WTC11 (cell line): ENCODE measurements at regions not wholly inside any gene's neighbourhood (a gene's known extent, or its start where the extent isn't known, plus 50 kb on each side); places are given as distances from the start of the nearest gene placed in this dataset.

Source experiments
- ATAC-seq: fragments of 200-7000 bp; cut with Tn5 transposase; 2 replicates; pipeline ENCODE4 v1.10.0; 2021; ENCODE audit warnings: mild to moderate bottlenecking, moderate library complexity
- CTCF ChIA-PET: fragments of 300-600 bp; sonication (Branson Sonifier 250); formaldehyde crosslinking; loops from one replicate; lab custom pipeline; 2021; ENCODE audit warnings: antibody characterized with exemption; lab: Charles Lee
- POLR2A ChIA-PET: fragments of 350-600 bp; sonication (Branson Sonifier 250); formaldehyde crosslinking; loops from one replicate; lab custom pipeline; 2021; ENCODE audit warnings: antibody characterized with exemption; lab: Charles Lee
- DNase-seq: peaks from one replicate; pipeline ENCODE4 v3.0.0; 2021; ENCODE audit warnings: low spot score
- H3K27ac Mint-ChIP-seq: 2 replicates; pipeline ENCODE4 v1.8.0; 2021; ENCODE audit warnings: mixed read lengths
- H3K27me3 Mint-ChIP-seq: 2 replicates; pipeline ENCODE4 v1.8.0; 2021; ENCODE audit warnings: low read depth, mild to moderate bottlenecking, moderate library complexity, mixed read lengths
- H3K36me3 Mint-ChIP-seq: 2 replicates; pipeline ENCODE4 v1.8.0; 2021; ENCODE audit warnings: mixed read lengths
- H3K4me1 Mint-ChIP-seq: 2 replicates; pipeline ENCODE4 v1.8.0; 2022; ENCODE audit warnings: mixed read lengths
- H3K4me3 Mint-ChIP-seq: 2 replicates; pipeline ENCODE4 v1.8.0; 2021; ENCODE audit warnings: mild to moderate bottlenecking, moderate library complexity, mixed read lengths
- H3K9me3 Mint-ChIP-seq: 2 replicates; pipeline ENCODE4 v1.8.0; 2021; ENCODE audit warnings: mixed read lengths
- EMX1 ChIP-seq: fragments of 250-450 bp; sonication (Bioruptor Pico); IDR thresholded peaks from 2 replicates; pipeline ENCODE4 v1.8.0; 2021; ENCODE audit warnings: mild to moderate bottlenecking
- ESRRA ChIP-seq: sonication (generic); formaldehyde crosslinking; IDR thresholded peaks from 2 replicates; pipeline ENCODE4 v1.8.1; 2022; ENCODE audit warnings: mild to moderate bottlenecking, missing genetic modification reagents, borderline replicate concordance
- ETV6 ChIP-seq: sonication (generic); formaldehyde crosslinking; IDR thresholded peaks from 2 replicates; pipeline ENCODE4 v1.8.1; 2022; ENCODE audit warnings: mild to moderate bottlenecking, missing genetic modification reagents
- GTF2I ChIP-seq: fragments of 250-450 bp; sonication (Bioruptor Pico); conservative IDR thresholded peaks from 2 replicates; pipeline ENCODE4 v1.4.0; 2021; ENCODE audit warnings: mild to moderate bottlenecking
- HMGA2 ChIP-seq: fragments of 250-450 bp; sonication (Bioruptor Pico); IDR thresholded peaks from 2 replicates; pipeline ENCODE4 v1.4.0; 2021; ENCODE audit warnings: mild to moderate bottlenecking, moderate library complexity
- NFE2L1 ChIP-seq: sonication (generic); formaldehyde crosslinking; IDR thresholded peaks from 2 replicates; pipeline ENCODE4 v1.8.1; 2023; ENCODE audit warnings: missing genetic modification reagents
- RELA ChIP-seq: sonication (generic); formaldehyde crosslinking; IDR thresholded peaks from 2 replicates; pipeline ENCODE4 v1.8.1; 2022; ENCODE audit warnings: missing genetic modification reagents, mild to moderate bottlenecking, borderline replicate concordance
- RORB ChIP-seq: fragments of 250-450 bp; sonication (Bioruptor Pico); IDR thresholded peaks from 2 replicates; pipeline ENCODE4 v1.9.0; 2021; ENCODE audit warnings: mild to moderate bottlenecking
- TCF7 ChIP-seq: sonication (generic); formaldehyde crosslinking; IDR thresholded peaks from 2 replicates; pipeline ENCODE4 v1.8.0; 2022; ENCODE audit warnings: mild to moderate bottlenecking, low read depth, missing genetic modification reagents, moderate library complexity
- TEAD1 ChIP-seq: sonication (generic); formaldehyde crosslinking; IDR thresholded peaks from 2 replicates; pipeline ENCODE4 v1.8.0; 2022; ENCODE audit warnings: mild to moderate bottlenecking, missing genetic modification reagents
- ZNF219 ChIP-seq: sonication (generic); formaldehyde crosslinking; IDR thresholded peaks from 2 replicates; pipeline ENCODE4 v1.8.0; 2023; ENCODE audit warnings: missing genetic modification reagents, mild to moderate bottlenecking, borderline replicate concordance
- ZNF232 ChIP-seq: sonication (generic); formaldehyde crosslinking; IDR thresholded peaks from 2 replicates; pipeline ENCODE4 v1.8.0; 2022; ENCODE audit warnings: mild to moderate bottlenecking, missing genetic modification reagents
- ZNF263 ChIP-seq: sonication (generic); formaldehyde crosslinking; IDR thresholded peaks from 2 replicates; pipeline ENCODE4 v1.8.1; 2022; ENCODE audit warnings: low read depth, mild to moderate bottlenecking, moderate library complexity, missing genetic modification reagents
- ZNF416 ChIP-seq: fragments of 250-450 bp; sonication (Bioruptor Pico); IDR thresholded peaks from 2 replicates; pipeline ENCODE4 v1.9.0; 2021; ENCODE audit warnings: mild to moderate bottlenecking, inconsistent platforms
- ZNF423 ChIP-seq: fragments of 250-450 bp; sonication (Bioruptor Pico); IDR thresholded peaks from 2 replicates; pipeline ENCODE4 v2.1.2; 2022; ENCODE audit warnings: mild to moderate bottlenecking, moderate library complexity
- TF ChIP-seq, protein P1 (sequence below): sonication (generic); formaldehyde crosslinking; IDR thresholded peaks from 2 replicates; pipeline ENCODE4 v1.8.1; 2023; ENCODE audit warnings: mild to moderate bottlenecking, missing genetic modification reagents, moderate library complexity
- TF ChIP-seq, protein P2 (sequence below): sonication (generic); formaldehyde crosslinking; IDR thresholded peaks from 2 replicates; pipeline ENCODE4 v1.8.0; 2022; ENCODE audit warnings: missing genetic modification reagents
- TF ChIP-seq, protein P3 (sequence below): sonication (generic); formaldehyde crosslinking; IDR thresholded peaks from 2 replicates; pipeline ENCODE4 v1.8.0; 2022; ENCODE audit warnings: mild to moderate bottlenecking, missing genetic modification reagents
- TF ChIP-seq, protein P4 (sequence below): sonication (generic); formaldehyde crosslinking; IDR thresholded peaks from 2 replicates; pipeline ENCODE4 v1.8.0; 2023; ENCODE audit warnings: missing genetic modification reagents, mild to moderate bottlenecking, borderline replicate concordance
- TF ChIP-seq, protein P5 (sequence below): sonication (generic); formaldehyde crosslinking; IDR thresholded peaks from 2 replicates; pipeline ENCODE4 v1.8.0; 2023; ENCODE audit warnings: mild to moderate bottlenecking, missing genetic modification reagents

DNA sequence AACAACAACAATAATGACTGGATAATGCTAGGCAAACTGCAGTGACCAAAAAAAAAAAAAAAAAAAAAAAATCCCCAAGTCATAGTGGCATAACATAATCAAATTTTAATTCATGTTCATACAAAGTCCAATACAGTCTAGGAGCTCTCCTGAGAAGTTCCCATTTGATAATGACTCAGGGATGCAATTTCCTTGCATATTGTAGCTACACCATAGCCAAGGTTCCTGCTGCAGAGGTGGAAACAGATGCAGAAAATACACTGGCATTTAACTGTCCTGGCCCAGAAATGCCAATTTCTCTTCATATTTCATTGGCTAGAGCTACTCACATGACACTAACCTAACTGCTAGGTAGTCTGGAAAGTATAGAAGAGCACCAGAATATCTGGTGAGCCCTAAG lies 72.2 kb upstream of the SLC12A2 start (continued):
- TF ChIP-seq HMGA2 (CRISPR knock-in tag) (no peak), TEAD1 (no peak), ZNF219 (CRISPR knock-in tag) (no peak), RELA (CRISPR knock-in tag) (no peak)
- TF ChIP-seq, protein P1, sequence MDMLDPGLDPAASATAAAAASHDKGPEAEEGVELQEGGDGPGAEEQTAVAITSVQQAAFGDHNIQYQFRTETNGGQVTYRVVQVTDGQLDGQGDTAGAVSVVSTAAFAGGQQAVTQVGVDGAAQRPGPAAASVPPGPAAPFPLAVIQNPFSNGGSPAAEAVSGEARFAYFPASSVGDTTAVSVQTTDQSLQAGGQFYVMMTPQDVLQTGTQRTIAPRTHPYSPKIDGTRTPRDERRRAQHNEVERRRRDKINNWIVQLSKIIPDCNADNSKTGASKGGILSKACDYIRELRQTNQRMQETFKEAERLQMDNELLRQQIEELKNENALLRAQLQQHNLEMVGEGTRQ (CRISPR knock-in tag), result no peak
- TF ChIP-seq, protein P2, sequence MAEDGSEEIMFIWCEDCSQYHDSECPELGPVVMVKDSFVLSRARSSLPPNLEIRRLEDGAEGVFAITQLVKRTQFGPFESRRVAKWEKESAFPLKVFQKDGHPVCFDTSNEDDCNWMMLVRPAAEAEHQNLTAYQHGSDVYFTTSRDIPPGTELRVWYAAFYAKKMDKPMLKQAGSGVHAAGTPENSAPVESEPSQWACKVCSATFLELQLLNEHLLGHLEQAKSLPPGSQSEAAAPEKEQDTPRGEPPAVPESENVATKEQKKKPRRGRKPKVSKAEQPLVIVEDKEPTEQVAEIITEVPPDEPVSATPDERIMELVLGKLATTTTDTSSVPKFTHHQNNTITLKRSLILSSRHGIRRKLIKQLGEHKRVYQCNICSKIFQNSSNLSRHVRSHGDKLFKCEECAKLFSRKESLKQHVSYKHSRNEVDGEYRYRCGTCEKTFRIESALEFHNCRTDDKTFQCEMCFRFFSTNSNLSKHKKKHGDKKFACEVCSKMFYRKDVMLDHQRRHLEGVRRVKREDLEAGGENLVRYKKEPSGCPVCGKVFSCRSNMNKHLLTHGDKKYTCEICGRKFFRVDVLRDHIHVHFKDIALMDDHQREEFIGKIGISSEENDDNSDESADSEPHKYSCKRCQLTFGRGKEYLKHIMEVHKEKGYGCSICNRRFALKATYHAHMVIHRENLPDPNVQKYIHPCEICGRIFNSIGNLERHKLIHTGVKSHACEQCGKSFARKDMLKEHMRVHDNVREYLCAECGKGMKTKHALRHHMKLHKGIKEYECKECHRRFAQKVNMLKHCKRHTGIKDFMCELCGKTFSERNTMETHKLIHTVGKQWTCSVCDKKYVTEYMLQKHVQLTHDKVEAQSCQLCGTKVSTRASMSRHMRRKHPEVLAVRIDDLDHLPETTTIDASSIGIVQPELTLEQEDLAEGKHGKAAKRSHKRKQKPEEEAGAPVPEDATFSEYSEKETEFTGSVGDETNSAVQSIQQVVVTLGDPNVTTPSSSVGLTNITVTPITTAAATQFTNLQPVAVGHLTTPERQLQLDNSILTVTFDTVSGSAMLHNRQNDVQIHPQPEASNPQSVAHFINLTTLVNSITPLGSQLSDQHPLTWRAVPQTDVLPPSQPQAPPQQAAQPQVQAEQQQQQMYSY (CRISPR knock-in tag), result no peak
- TF ChIP-seq, all 79 proteins: peak for 0

DNA sequence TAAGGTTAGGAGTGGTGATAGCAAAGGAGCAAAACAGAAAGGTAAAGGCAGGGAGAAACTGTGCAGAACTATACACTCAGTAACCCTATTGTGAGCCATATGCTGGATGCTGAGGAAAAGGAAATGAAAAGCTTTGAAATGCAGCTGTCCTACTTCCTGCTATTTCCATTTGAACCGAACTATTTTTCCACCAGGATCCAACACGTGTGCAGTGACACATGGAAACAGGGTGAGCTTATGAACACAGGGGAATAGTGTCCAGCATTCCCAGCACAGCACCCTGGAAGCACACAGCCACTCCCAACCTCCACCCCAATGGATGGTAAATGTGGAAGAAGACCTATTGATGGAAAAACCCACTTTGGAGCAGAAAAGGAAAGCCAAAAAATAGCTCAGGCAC lies 69.0 kb upstream of the SLC12A2 start:
- DNase-seq (no peak), ATAC-seq (no peak)
- no peak overlapping the region for H3K27ac Mint-ChIP-seq
- H3K4me3 Mint-ChIP-seq, result no peak overlapping the region
- H3K36me3 Mint-ChIP-seq, result no peaks in the 10 kb centered on the region
- H3K27me3 Mint-ChIP-seq, result no peaks in the 10 kb centered on the region
- H3K4me1 Mint-ChIP-seq, result peaks cover 3% of the 10 kb centered on the region
- TF ChIP-seq ZNF423 (CRISPR knock-in tag), result no peak
- TF ChIP-seq GTF2I (CRISPR knock-in tag), result no peak
- TF ChIP-seq, protein P1 (CRISPR knock-in tag), result no peak
- no peak for TF ChIP-seq ETV6 (CRISPR knock-in tag)
- TF ChIP-seq ZNF416 (CRISPR knock-in tag), result no peak
- no peak for TF ChIP-seq RORB (CRISPR knock-in tag)
- CTCF ChIA-PET, result no interaction called here
- H3K9me3 Mint-ChIP-seq, result no peaks in the 10 kb centered on the region
- POLR2A ChIA-PET, result no interaction called here

DNA sequence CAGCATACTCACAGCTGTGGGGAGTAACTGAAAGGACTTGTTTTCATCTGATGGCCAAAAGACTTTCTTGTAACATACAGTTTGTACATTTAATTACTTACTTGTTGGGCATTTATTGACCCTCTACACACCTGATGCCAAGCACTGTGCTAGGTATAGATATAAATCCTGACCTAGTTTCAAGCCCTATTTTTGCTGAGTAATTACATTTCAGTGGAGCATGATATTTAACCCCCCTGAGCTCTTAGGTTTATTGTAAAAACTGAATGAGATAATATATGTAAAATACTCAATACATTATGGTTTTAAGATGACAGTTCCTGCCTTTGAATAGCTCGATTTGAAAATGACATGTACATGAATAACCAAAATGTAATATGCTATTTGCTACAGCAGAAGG lies 68.1 kb upstream of the SLC12A2 start:
- H3K4me1 Mint-ChIP-seq, result no peaks in the 10 kb centered on the region
- no peak for TF ChIP-seq EMX1 (CRISPR knock-in tag)
- TF ChIP-seq ETV6 (CRISPR knock-in tag), result no peak
- no peak for TF ChIP-seq TCF7 (CRISPR knock-in tag)
- TF ChIP-seq, protein P3, sequence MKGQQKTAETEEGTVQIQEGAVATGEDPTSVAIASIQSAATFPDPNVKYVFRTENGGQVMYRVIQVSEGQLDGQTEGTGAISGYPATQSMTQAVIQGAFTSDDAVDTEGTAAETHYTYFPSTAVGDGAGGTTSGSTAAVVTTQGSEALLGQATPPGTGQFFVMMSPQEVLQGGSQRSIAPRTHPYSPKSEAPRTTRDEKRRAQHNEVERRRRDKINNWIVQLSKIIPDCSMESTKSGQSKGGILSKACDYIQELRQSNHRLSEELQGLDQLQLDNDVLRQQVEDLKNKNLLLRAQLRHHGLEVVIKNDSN, result no peak
- no peak for TF ChIP-seq ZNF232 (CRISPR knock-in tag)
- TF ChIP-seq, protein P4, sequence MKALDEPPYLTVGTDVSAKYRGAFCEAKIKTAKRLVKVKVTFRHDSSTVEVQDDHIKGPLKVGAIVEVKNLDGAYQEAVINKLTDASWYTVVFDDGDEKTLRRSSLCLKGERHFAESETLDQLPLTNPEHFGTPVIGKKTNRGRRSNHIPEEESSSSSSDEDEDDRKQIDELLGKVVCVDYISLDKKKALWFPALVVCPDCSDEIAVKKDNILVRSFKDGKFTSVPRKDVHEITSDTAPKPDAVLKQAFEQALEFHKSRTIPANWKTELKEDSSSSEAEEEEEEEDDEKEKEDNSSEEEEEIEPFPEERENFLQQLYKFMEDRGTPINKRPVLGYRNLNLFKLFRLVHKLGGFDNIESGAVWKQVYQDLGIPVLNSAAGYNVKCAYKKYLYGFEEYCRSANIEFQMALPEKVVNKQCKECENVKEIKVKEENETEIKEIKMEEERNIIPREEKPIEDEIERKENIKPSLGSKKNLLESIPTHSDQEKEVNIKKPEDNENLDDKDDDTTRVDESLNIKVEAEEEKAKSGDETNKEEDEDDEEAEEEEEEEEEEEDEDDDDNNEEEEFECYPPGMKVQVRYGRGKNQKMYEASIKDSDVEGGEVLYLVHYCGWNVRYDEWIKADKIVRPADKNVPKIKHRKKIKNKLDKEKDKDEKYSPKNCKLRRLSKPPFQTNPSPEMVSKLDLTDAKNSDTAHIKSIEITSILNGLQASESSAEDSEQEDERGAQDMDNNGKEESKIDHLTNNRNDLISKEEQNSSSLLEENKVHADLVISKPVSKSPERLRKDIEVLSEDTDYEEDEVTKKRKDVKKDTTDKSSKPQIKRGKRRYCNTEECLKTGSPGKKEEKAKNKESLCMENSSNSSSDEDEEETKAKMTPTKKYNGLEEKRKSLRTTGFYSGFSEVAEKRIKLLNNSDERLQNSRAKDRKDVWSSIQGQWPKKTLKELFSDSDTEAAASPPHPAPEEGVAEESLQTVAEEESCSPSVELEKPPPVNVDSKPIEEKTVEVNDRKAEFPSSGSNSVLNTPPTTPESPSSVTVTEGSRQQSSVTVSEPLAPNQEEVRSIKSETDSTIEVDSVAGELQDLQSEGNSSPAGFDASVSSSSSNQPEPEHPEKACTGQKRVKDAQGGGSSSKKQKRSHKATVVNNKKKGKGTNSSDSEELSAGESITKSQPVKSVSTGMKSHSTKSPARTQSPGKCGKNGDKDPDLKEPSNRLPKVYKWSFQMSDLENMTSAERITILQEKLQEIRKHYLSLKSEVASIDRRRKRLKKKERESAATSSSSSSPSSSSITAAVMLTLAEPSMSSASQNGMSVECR (CRISPR knock-in tag), result no peak
- TF ChIP-seq ZNF423 (CRISPR knock-in tag), result no peak
- TF ChIP-seq ESRRA (CRISPR knock-in tag), result no peak
- no peak for TF ChIP-seq NFE2L1
- TF ChIP-seq, protein P5, sequence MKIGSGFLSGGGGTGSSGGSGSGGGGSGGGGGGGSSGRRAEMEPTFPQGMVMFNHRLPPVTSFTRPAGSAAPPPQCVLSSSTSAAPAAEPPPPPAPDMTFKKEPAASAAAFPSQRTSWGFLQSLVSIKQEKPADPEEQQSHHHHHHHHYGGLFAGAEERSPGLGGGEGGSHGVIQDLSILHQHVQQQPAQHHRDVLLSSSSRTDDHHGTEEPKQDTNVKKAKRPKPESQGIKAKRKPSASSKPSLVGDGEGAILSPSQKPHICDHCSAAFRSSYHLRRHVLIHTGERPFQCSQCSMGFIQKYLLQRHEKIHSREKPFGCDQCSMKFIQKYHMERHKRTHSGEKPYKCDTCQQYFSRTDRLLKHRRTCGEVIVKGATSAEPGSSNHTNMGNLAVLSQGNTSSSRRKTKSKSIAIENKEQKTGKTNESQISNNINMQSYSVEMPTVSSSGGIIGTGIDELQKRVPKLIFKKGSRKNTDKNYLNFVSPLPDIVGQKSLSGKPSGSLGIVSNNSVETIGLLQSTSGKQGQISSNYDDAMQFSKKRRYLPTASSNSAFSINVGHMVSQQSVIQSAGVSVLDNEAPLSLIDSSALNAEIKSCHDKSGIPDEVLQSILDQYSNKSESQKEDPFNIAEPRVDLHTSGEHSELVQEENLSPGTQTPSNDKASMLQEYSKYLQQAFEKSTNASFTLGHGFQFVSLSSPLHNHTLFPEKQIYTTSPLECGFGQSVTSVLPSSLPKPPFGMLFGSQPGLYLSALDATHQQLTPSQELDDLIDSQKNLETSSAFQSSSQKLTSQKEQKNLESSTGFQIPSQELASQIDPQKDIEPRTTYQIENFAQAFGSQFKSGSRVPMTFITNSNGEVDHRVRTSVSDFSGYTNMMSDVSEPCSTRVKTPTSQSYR, result no peak
- TF ChIP-seq ZNF263 (CRISPR knock-in tag), result no peak

More for the DNA sequence above, 68.1 kb upstream of the SLC12A2 start:
- Mint-ChIP-seq H3K9me3 (no peaks in the 10 kb centered on the region), H3K27ac (no peak overlapping the region), H3K27me3 (no peaks in the 10 kb centered on the region), H3K36me3 (no peaks in the 10 kb centered on the region), H3K4me3 (no peak overlapping the region)
- CTCF ChIA-PET, result no interaction called here
- no peak for DNase-seq
- ATAC-seq, result no peak
- POLR2A ChIA-PET, result interaction anchor here (0.6 to 0.8 kb wide), 2 partner anchors 22 to 1361 kb away, joined by 3 read pairs; no protein-coding TSS in a partner anchor
